ENCODE measurements at regions not wholly inside any gene's neighbourhood (a gene's known extent, or its start where the extent isn't known, plus 50 kb on each side); places are given as distances from the start of the nearest gene placed in this dataset. TPM values are rescaled to one million over a fixed set of nuclear protein-coding genes. Genes with fewer than 3 reads are reported as not detected.

DNA sequence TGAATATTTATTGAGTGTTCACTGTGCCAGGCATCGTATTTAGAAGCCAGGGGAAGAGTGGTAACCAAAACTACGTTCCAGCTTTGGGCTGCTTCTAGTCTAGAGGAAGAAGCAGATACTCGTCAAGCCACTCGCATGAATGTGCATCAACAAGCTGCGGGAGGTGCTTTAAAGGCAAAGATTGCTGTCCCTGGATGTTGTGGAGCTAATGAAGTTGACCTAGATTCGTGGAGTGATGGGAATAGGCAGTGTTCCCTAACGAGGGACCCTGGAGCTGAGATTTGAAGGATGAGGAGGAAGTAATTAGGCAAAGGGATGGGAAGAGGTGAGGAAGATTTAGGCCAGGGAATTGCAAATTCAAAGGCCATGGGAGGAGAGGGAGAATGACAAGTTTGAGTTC, 118.9 kb downstream of the TMEM170B start:
- Histone ChIP-seq H3K36me3 (no peaks in the 10 kb centered on the region), H3K4me3 (no peak overlapping the region), H3K9me3 (no peaks in the 10 kb centered on the region), H3K27me3 (no peaks in the 10 kb centered on the region), H3K27ac (no peak overlapping the region), H3K4me1 (peaks cover 0 to 28% (median 5%) of the 10 kb centered on the region in 4 donors)
- TF ChIP-seq, protein P1, sequence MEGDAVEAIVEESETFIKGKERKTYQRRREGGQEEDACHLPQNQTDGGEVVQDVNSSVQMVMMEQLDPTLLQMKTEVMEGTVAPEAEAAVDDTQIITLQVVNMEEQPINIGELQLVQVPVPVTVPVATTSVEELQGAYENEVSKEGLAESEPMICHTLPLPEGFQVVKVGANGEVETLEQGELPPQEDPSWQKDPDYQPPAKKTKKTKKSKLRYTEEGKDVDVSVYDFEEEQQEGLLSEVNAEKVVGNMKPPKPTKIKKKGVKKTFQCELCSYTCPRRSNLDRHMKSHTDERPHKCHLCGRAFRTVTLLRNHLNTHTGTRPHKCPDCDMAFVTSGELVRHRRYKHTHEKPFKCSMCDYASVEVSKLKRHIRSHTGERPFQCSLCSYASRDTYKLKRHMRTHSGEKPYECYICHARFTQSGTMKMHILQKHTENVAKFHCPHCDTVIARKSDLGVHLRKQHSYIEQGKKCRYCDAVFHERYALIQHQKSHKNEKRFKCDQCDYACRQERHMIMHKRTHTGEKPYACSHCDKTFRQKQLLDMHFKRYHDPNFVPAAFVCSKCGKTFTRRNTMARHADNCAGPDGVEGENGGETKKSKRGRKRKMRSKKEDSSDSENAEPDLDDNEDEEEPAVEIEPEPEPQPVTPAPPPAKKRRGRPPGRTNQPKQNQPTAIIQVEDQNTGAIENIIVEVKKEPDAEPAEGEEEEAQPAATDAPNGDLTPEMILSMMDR (IDR thresholded peaks at IDR 0.05) = no peak
- no peak for TF ChIP-seq EP300 (IDR thresholded peaks at IDR 0.05)
- no peak for TF ChIP-seq POLR2A (IDR thresholded peaks at IDR 0.05)
- 76 to 81% methylated on average over 7 of the region's 7 CpGs for WGBS, 2 donors
- no peak for DNase-seq (ENCODE audit: low spot score in 2 of 2)

DNA sequence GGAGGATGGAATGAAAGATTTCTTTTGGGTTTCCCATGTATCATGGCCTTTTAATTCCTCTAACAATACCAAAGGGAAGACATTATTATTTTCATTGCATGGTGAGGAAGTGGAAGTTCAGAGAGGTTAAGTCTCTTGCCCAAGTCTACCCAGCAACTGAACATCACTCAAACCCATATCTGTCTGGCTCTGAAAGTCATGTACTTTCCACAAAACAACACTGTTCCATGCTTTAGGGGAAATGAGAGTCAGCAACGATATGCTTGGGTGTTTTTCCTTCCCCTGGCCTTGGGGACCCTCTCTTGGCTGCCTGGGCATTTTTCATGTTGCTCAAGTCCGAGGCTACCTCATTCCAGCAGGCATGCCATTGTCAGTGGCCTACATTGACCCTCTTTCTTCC, 118.8 kb downstream of the ADTRP start:
- DNase-seq (ENCODE audit: low spot score in 2 of 2) = no peak
- peaks cover 0 to 16% (median 5%) of the 10 kb centered on the region in 4 donors for H3K4me1 ChIP-seq
- no peak overlapping the region for H3K4me3 ChIP-seq
- H3K9me3 ChIP-seq = no peaks in the 10 kb centered on the region
- no peaks in the 10 kb centered on the region for H3K36me3 ChIP-seq
- WGBS, 2 donors = 47 to 61% methylated on average over 2 of the region's 2 CpGs
- H3K27me3 ChIP-seq = no peaks in the 10 kb centered on the region
- no peak for TF ChIP-seq EP300 (IDR thresholded peaks at IDR 0.05)
- no peak for TF ChIP-seq POLR2A (IDR thresholded peaks at IDR 0.05)
- TF ChIP-seq, protein P1 (IDR thresholded peaks at IDR 0.05) = no peak
- no peak overlapping the region for H3K27ac ChIP-seq

DNA sequence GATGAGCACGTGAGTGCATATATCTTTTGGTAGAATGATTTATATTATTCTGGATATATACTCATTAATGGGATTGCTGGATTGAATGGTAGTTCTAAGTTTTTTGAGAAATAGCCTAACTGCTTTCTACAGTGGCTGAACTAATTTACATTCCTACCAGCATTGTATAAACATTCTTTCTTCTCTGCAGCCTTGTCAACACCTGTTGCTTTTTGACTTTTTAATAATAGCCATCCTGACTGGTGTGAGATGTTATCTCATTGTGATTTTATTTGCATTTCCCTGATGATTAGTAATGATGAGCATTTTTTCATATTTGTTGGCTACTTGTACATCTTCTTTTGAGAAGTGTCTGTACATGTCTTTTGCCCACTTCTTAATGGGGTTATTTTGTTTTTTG, 116.3 kb downstream of the ADTRP start:
- TF ChIP-seq, protein P1 (IDR thresholded peaks at IDR 0.05) = no peak
- TF ChIP-seq EP300 (IDR thresholded peaks at IDR 0.05) (no peak), POLR2A (IDR thresholded peaks at IDR 0.05) (no peak)
- 93 to 95% methylated on average over 1 of the region's 1 CpG for WGBS, 2 donors
- Histone ChIP-seq H3K4me3 (no peak overlapping the region), H3K4me1 (no peaks in the 10 kb centered on the region), H3K27me3 (no peaks in the 10 kb centered on the region), H3K9me3 (no peaks in the 10 kb centered on the region), H3K27ac (no peak overlapping the region), H3K36me3 (no peaks in the 10 kb centered on the region)
- no peak for DNase-seq (ENCODE audit: low spot score in 2 of 2)

DNA sequence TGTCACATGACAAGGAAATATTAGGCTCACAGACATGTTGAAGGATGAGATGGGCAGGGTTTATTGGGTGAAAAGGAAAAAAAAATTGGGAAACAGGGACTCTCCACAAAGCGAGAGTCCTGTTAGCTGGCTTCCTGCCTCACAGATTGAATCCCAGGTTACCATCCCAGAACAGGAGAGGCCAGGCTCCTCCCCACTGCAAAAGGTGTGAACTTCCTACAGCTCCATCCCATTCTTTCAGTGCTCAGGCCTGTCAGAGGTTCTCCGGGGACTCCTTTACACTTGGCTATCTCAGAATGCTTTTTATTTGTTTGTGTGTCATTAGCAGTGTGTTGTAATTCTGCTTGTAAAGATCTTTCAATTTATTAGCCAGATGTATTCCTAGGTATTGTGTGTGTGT, 115.1 kb downstream of the ADTRP start:
- no peak overlapping the region for H3K27ac ChIP-seq
- H3K9me3 ChIP-seq = no peaks in the 10 kb centered on the region
- H3K27me3 ChIP-seq = no peaks in the 10 kb centered on the region
- TF ChIP-seq POLR2A (IDR thresholded peaks at IDR 0.05) (no peak), EP300 (IDR thresholded peaks at IDR 0.05) (no peak)
- TF ChIP-seq, protein P1 (IDR thresholded peaks at IDR 0.05) = no peak
- 76% methylated on average over 2 of the region's 2 CpGs for WGBS, 2 donors
- no peaks in the 10 kb centered on the region for H3K4me1 ChIP-seq
- H3K4me3 ChIP-seq = no peak overlapping the region
- no peaks in the 10 kb centered on the region for H3K36me3 ChIP-seq
- DNase-seq (ENCODE audit: low spot score in 2 of 2) = no peak

Small RNA genes in the stretch of these regions (small RNA-seq; reads per million reads assigned to genes)
- gene RF00017 = not detected
